HAP-1 (cell line): ENCODE measurements at regions not wholly inside any gene's neighbourhood (a gene's known extent, or its start where the extent isn't known, plus 50 kb on each side); places are given as distances from the start of the nearest gene placed in this dataset.

Experiments
- DNase-seq, 2 experiments: peaks; one replicate each; pipeline ENCODE4 v3.0.0-alpha.2; 2016 to 2020; ENCODE audit warnings: low spot score in 2 of 2
- H3K27me3 ChIP-seq: fragments of 250-450 bp; sonication (Bioruptor Pico); 2 replicates; pipeline ENCODE4 v1.5.1; 2020; ENCODE audit warnings: low read depth, mild to moderate bottlenecking, moderate library complexity
- H3K36me3 ChIP-seq: fragments of 250-450 bp; sonication (Bioruptor Pico); replicated peaks from 2 replicates; pipeline ENCODE4 v1.5.1; 2020; ENCODE audit warnings: mild to moderate bottlenecking
- H3K4me1 ChIP-seq: fragments of 250-450 bp; sonication (Bioruptor Pico); 2 replicates; pipeline ENCODE4 v1.5.1; 2020; ENCODE audit warnings: mild to moderate bottlenecking
- H3K4me3 ChIP-seq: fragments of 250-450 bp; sonication (Bioruptor Pico); 2 replicates; pipeline ENCODE4 v1.5.1; 2020; ENCODE audit warnings: mild to moderate bottlenecking, moderate library complexity
- H3K9me3 ChIP-seq: fragments of 250-450 bp; sonication (Bioruptor Pico); 2 replicates; pipeline ENCODE4 v1.5.1; 2020; ENCODE audit warnings: mild to moderate bottlenecking, moderate library complexity
- in situ Hi-C: fragments of 300-500 bp; cut with MboI; formaldehyde crosslinking; loops from 3 replicates; pipeline ENCODE4 v1.14.3; 2020; ENCODE audit warnings: low sequenced_read_pairs, inconsistent platforms, mixed read lengths

DNA sequence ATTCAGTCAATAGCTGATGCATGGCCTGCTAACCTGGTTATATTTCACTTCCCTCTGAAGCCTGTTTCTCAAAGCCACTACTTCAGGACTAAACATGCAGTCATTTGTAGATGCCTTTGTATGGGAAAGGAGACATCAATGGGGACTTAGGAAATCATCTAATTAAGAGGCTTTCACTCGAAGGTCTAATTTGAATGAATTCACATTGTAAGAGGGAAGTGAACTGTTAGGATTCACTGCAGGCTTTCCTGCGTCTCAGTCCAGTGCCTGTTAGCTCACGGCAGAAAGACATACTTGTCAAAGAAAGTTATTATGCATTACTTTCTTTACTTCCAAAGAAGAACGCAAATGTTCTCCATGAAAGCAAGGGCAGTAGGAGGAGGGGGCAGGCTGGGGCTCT is 50.6 kb upstream of the CDK20 start:
- no peak for DNase-seq
- Histone ChIP-seq H3K9me3 (no peaks in the 10 kb centered on the region), H3K27me3 (no peaks in the 10 kb centered on the region), H3K4me3 (no peak overlapping the region), H3K36me3 (no peaks in the 10 kb centered on the region), H3K4me1 (no peaks in the 10 kb centered on the region)
- in situ Hi-C loops = no loop called here
